Nephron progenitor cell (in vitro differentiated cells): ENCODE measurements at regions not wholly inside any gene's neighbourhood (a gene's known extent, or its start where the extent isn't known, plus 50 kb on each side); places are given as distances from the start of the nearest gene placed in this dataset.

Experiments
- DNase-seq: peaks from one replicate; pipeline ENCODE4 v3.0.0; 2021
- H3K27ac Mint-ChIP-seq: 2 replicates; pipeline ENCODE4 v1.8.0; 2021; ENCODE audit warnings: mild to moderate bottlenecking, moderate library complexity, mixed read lengths
- H3K27me3 Mint-ChIP-seq: 2 replicates; pipeline ENCODE4 v1.8.0; 2021; ENCODE audit warnings: mild to moderate bottlenecking, low read depth, mixed read lengths; ENCODE audit not compliant: poor library complexity
- H3K36me3 Mint-ChIP-seq: 2 replicates; pipeline ENCODE4 v1.8.0; 2021; ENCODE audit warnings: low read depth, mixed read lengths
- H3K4me1 Mint-ChIP-seq: 2 replicates; pipeline ENCODE4 v1.8.0; 2021; ENCODE audit warnings: mixed read lengths
- H3K4me3 Mint-ChIP-seq: 2 replicates; pipeline ENCODE4 v1.8.0; 2021; ENCODE audit warnings: mild to moderate bottlenecking, moderate library complexity, mixed read lengths
- H3K9me3 Mint-ChIP-seq: 2 replicates; pipeline ENCODE4 v1.8.0; 2021; ENCODE audit warnings: mild to moderate bottlenecking, moderate library complexity, mixed read lengths
- CTCF ChIP-seq: fragments of 200-600 bp; sonication (generic); IDR thresholded peaks from 2 replicates; pipeline ENCODE4 v1.5.0; 2021; ENCODE audit warnings: antibody characterized with exemption

DNA sequence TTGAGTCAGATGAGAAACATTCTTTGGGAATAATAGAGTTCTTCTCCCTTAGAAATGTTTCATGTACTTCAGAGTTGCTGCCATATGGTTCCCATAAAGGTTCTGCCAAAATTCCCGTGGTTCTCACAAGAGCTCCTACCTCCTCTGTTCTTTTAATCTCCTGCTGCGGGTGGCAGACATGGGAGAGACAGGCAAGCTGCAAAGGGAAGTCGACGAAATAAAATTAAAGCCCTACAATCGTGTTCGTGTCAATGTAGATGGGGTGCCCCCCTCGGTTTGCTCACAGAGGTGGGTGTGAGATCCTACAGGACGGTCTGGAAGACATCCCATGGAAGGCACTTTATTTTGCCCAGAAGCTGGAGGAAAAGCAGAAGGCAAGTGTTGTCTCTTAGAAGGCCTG, 276.0 kb downstream of the RWDD3 start:
- Mint-ChIP-seq H3K4me3 (no peak overlapping the region), H3K27ac (no peak overlapping the region)

DNA sequence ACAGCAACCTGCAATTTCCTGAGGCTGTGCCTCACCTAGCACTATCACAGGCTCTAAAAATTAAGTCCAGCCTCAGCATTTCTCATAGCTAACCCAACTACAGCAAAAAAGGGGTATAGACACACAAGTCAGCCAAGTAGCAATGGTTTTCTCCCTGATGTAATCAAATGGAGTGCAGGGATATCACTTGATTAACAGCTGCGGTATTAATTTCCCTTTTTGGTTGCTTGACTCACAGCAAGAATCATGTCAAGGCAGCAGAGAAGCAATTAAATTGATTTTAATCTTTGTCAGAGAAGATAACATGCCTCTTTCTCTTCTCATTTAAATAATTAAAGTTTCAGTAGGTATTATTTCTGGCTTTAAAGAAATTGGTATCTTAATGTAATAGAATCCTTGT, 278.9 kb downstream of the RWDD3 start:
- TF ChIP-seq CTCF: no peak
- H3K4me1 Mint-ChIP-seq: peaks cover 18% of the 10 kb centered on the region
- H3K27me3 Mint-ChIP-seq: no peaks in the 10 kb centered on the region
- H3K27ac Mint-ChIP-seq: no peak overlapping the region
- H3K4me3 Mint-ChIP-seq: no peak overlapping the region
- no peaks in the 10 kb centered on the region for H3K36me3 Mint-ChIP-seq
- no peaks in the 10 kb centered on the region for H3K9me3 Mint-ChIP-seq
- no peak for DNase-seq

More for the DNA sequence above, 276.0 kb downstream of the RWDD3 start:
- peaks cover 13% of the 10 kb centered on the region for H3K4me1 Mint-ChIP-seq
- H3K9me3 Mint-ChIP-seq: no peaks in the 10 kb centered on the region
- no peaks in the 10 kb centered on the region for H3K36me3 Mint-ChIP-seq
- no peaks in the 10 kb centered on the region for H3K27me3 Mint-ChIP-seq
- DNase-seq: no peak
- TF ChIP-seq CTCF: no peak

DNA sequence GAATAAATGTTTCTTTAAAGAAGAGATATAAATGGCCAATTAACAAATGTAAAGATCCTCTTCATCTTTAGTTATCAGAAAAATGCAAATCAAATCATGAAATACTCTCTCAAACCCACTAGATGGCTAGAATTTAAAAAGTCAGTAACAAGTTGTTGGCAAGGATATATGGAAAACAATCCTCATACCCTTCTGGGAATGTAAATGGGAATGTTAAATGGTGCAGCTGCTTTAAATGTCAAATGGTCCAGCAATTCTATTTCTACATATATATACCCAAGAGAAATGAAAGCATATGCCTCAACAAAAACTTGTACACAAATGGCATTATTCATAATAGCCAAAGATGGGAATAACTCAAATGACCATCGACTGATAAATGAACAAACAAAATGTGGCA, 283.5 kb downstream of the RWDD3 start:
- Mint-ChIP-seq H3K9me3 (peaks cover 7% of the 10 kb centered on the region), H3K27me3 (no peaks in the 10 kb centered on the region), H3K27ac (no peak overlapping the region), H3K4me3 (no peak overlapping the region), H3K4me1 (peaks cover 5% of the 10 kb centered on the region), H3K36me3 (peaks cover 6% of the 10 kb centered on the region)
- no peak for DNase-seq
- TF ChIP-seq CTCF: no peak

DNA sequence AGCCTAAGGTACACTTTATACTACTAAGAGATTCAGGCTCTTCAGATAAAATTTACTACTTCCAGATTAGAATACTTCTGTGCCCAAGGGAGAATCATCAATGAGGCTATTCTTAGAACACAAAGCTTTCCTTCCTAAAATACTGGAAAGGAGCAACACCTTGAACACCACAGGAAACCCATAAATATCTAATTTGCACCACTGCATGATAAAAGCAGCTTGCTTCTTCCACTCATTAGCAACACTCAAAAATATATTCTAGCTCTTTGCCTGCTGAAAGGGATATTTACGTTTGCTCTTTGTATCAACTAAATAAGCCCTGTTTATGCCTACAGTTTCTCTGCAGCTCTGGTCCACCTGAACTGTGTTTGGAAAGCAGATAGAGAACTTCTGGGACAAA, 284.3 kb downstream of the RWDD3 start:
- H3K27me3 Mint-ChIP-seq: no peaks in the 10 kb centered on the region
- no peak overlapping the region for H3K4me3 Mint-ChIP-seq
- peaks cover 13% of the 10 kb centered on the region for H3K9me3 Mint-ChIP-seq
- DNase-seq: no peak
- H3K27ac Mint-ChIP-seq: no peak overlapping the region
- no peak for TF ChIP-seq CTCF
- H3K4me1 Mint-ChIP-seq: peaks cover 5% of the 10 kb centered on the region
- peaks cover 6% of the 10 kb centered on the region for H3K36me3 Mint-ChIP-seq

DNA sequence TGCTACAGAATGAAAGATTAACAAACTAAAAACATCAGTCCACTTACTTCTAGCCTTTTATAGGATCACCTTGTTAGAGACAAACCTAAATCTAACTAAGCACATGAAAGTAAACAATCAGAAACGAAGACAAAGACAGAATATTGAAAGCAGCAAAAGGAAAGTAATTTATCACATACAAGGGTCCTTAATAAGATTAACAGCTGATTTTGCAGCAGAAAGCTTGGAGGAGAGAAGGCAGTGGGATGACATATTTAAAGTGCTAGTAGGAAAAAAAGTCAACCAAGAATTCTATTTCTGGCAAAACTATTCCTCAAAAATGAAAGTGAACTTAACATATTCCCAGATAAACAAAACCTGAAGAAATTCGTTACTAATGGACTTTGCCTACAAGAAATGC, 286.4 kb downstream of the RWDD3 start:
- no peak overlapping the region for H3K4me3 Mint-ChIP-seq
- H3K36me3 Mint-ChIP-seq: peaks cover 10% of the 10 kb centered on the region
- no peak overlapping the region for H3K27ac Mint-ChIP-seq
- H3K27me3 Mint-ChIP-seq: no peaks in the 10 kb centered on the region
- H3K4me1 Mint-ChIP-seq: peaks cover 5% of the 10 kb centered on the region
- DNase-seq: no peak
- H3K9me3 Mint-ChIP-seq: peaks cover 33% of the 10 kb centered on the region
- TF ChIP-seq CTCF: no peak

DNA sequence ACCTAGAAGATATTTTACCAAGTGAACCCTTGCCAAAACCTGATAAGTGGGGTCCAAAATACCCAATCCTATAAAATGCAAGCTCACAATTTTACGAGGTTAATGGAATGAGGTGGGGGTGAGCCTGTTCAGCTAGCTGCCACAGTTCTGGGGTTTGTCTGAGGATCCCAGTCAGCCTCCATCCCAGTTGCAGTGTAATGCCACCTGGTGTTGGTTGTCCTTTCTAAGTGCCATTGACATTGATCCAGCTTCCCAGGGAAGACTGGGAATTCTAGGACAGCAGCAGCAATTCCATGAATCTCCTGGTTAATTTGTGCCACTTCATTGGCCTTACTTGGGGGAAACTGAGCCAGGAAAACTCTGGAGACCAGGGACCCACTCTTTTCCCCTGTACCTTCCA, 298.3 kb downstream of the RWDD3 start:
- Mint-ChIP-seq H3K4me1 (peaks cover 11% of the 10 kb centered on the region), H3K4me3 (no peak overlapping the region), H3K27ac (no peak overlapping the region), H3K36me3 (no peaks in the 10 kb centered on the region), H3K27me3 (peaks cover 2% of the 10 kb centered on the region), H3K9me3 (no peaks in the 10 kb centered on the region)
- TF ChIP-seq CTCF: no peak
- DNase-seq: no peak
